OCI-M1 (cell line): ENCODE measurements at regions not wholly inside any gene's neighbourhood (a gene's known extent, or its start where the extent isn't known, plus 50 kb on each side); places are given as distances from the start of the nearest gene placed in this dataset.

ENCODE experiments used
- DNase-seq: peaks from one replicate; lab custom pipeline; 2025; lab: John Stamatoyannopoulos, UW

DNA sequence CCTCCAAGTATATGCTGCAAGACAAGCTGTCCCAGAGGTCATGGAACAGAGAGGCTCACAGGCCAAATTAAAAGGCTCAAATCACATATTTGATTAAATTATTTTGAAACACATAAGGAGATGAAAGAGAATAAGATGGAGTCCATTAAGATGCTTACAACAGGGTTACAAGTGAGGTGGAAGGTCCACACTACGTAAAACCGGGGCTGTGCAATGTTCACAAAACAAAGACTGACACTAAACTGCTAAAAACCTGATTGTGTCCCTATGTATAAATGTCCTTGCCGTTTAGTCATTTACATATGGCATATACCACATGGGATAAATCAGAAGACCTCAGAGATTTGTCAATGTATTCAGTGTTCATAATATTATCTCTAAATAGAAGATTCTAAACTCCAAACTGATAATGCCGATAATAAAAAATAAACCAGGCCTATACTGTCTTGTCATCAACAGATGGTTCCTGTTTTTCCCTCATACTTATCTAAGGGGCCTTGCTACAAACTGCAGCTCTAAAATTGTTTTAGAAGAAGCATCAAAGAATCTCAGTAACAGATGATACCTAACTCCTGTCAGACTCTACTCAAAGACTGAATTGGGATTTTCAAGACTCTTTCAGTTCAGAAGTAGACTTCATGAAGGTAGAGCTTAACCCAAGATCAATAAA is 51.8 kb upstream of the RIPOR2 start:
- DNase-seq: peak; percentile 54

DNA sequence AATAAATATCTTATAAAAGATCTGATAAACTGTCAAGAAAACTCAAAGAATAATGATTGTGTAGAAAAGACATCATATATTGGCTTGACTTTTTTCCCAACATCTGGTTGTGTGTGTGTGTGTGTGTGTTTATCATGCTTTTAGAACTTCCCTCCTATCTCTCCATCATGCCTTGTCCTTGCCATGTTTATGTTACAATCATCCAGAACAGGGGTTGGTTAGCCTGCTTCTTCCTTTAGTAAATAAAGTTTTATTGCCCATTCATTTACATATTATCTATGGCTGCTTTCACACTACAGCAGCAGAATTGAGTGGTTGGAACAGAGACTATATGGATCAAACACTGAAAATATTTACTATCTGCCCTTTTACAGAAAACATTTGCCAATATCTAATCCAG is 52.8 kb upstream of the RIPOR2 start:
- no peak for DNase-seq

- no peak for DNase-seq
These were observed 54.6 kb upstream of the RIPOR2 start for GRCh38 chr6:24990236-24990845.

DNA sequence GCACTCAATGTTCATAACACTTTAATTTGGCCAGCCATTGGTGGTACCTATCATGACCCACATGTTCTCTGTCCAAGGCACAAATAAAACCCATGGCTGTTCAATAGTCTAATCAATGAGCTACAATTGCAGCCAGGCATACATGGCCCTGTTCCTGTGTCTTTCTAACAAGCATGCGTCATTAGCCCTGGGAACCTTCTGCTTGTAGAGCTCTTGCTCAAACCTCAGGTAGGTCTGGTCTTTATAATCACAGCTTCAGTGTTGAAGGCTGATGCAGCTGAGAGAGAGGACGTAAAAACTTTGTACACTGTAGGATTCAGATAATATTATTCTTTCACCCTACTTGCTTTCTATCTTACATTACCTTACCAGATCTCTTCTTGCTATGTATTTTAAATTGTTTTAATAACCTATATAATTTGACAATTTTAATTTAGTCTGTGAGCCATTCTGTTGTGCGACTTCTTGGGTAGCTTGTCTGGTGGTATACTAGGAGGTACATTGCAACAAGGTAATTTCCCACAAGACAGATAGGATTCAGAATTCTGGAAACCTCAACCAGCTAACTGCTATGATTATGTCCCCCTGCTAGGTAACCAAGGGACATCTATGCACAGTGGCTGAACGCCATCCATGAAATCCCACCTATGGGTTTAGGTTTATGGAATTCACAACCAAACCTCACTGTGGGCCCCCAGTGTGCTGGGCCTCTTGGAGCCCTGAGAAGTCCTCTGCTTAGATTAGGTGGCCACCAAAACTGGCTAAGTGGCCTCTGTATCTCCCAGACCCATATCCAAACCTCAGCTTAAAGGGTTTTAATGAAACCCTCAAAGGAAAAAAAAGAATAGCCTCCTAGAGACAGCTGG is 55.4 kb upstream of the RIPOR2 start:
- no peak for DNase-seq

GRCh38 chr6:24991810-24992467 is 56.2 kb upstream of the RIPOR2 start:
- DNase-seq: peak; percentile 80

DNA sequence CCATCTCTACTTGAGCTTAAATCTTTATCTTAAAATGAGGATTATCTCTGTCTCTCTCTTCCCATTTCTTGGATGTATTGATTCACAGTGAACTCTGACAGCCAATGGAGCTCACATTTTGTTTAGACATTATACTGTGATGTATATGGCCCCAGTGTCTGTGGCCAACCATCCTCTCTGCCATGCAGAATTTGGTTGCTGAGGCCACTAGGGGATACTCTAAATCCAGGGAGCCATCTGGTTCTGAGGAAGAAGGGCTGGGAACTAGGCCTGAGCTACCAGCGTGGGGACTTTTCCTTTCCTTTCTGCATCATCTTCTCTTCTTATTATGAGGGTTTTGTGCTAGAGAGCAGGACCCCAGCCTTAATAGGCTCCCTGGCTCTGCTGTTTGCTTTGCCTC is 59.1 kb upstream of the RIPOR2 start:
- DNase-seq: no peak

GRCh38 chr6:24995270-24995669 is 59.5 kb upstream of the RIPOR2 start:
- no peak for DNase-seq

- DNase-seq: no peak
These were observed 60.6 kb upstream of the RIPOR2 start for GRCh38 chr6:24996269-24996836.

DNA sequence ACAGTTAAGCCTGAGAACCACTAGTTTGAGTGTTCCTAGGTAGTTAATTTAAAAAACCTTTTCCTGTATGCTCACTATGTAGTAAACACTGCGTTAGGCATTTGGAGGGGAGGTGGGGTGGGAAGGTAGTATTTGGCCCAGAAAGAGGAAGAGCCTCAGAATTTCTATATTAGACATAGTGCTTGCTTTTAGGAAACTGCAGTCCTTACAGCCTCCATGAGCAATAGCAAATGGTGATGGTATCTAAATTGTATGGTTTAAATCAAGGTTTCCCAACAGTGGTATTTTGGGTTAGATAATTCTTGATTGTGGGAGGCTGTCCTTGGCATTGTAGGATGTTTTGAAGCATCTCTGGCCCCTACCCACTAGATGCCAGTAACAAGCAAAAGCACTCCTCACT is 61.5 kb upstream of the RIPOR2 start:
- DNase-seq: no peak

DNA sequence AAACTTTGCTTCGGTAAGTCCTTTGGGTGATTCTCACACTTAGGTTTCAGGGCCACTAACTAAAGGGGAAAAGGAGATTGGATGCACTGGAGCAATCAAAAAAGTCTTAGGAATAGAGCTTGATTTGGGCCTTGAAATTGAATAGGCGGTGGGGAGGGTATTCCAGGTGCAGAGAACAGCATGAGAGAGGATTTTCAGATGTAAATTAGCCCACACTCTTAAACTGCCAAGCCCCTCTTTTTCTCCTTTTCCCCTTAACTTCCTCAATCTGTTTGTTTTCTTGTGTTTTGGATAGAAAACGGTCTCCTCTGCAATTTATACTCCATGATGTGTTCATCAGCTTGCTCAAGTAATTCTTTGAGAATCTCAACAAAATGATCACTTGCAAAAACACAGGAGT is 62.1 kb upstream of the RIPOR2 start:
- no peak for DNase-seq

DNA sequence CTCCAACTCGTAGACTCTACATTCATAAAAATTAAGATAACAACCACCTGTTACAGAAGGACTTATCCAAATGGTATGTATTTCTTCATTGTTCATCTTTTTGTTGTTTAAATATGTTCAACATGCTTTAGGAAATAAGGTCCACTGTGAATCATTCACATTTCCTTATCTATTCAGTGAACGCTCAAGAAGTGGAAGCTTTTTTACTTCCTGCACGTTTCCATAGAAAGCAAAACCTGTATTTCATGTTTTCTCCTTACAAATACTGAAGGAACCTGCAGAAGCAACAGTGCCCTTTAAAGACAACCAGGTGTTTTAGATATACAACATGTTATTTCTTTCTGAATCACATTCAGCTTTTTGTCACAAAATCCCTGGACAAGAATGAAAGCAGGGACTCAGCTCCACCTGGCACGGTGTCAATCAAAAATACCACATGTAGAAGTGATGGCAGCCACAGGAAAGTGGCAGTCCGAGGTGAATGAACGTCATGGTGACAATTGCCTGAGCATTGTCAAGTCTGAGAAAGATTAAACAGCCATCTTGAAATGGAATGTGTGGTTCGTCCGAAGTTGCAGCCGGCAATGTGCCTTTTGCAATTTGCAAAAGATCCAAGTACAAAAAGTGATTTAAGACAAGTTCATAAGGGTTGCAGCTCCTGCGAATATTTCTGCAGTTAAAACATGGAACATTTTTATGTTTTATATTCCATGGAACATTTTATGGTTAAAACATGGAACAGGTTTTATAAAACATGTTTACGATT is 66.7 kb upstream of the RIPOR2 start:
- no peak for DNase-seq

- DNase-seq: no peak
These were observed 68.6 kb upstream of the RIPOR2 start for GRCh38 chr6:25004357-25004756.

DNA sequence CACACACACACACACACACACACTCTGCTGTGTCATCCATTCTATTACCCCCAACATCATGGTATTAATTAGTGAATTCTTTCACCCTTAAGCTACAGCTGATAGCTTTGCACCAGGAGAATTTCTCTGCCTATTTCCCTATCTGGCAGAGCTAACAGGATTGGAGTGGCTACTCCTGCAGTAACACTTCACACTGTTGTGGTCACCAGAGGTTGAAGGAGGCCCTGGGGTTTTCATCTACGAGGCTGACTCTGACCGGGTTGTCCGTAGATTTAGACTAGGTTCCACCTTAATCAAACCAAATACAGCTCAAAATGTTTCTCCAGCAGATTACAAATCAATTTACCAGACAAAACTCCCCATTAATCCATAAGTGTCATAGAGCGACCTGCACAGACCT is 69.2 kb upstream of the RIPOR2 start:
- no peak for DNase-seq

DNA sequence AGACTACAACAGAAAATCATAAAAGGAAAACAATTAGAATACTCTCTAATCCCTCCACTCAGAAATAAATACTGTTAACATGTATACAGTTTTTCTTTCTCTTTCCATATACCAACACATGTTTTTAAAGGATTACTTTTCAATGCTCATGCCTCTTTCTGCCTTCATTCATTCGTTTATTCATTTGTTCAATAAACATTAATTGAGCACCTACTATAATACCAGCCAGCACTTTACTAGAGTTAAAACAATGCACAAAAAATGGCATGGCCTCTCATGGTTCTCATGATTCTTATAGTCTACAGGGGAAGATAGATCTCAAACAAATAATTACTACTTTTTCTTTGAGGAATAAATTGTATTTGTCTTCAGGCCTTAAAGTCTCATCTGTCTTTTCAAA is 70.3 kb upstream of the RIPOR2 start:
- no peak for DNase-seq

GRCh38 chr6:25006565-25007001 is 70.8 kb upstream of the RIPOR2 start:
- DNase-seq: peak; percentile 93

GRCh38 chr6:25007269-25007699 is 71.5 kb upstream of the RIPOR2 start:
- peak; percentile 37 for DNase-seq

- DNase-seq: no peak
These were observed 73.1 kb upstream of the RIPOR2 start for GRCh38 chr6:25008707-25009392.

DNA sequence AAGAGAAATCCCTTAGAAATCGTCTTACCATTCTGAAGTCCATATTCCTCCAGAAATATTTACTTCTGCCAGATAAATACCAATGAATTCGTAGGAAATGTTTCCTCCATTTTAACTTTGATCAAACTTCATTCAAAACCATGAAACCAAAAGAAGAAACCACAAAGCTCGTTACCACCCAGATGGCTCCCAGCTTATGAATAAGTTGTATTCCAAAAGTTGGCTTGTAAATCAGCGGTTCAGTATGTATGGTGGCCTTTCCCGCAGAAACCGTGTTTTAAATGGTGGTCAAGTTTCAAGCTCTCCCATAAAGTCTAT is 73.6 kb upstream of the RIPOR2 start:
- peak; percentile 84 for DNase-seq

DNA sequence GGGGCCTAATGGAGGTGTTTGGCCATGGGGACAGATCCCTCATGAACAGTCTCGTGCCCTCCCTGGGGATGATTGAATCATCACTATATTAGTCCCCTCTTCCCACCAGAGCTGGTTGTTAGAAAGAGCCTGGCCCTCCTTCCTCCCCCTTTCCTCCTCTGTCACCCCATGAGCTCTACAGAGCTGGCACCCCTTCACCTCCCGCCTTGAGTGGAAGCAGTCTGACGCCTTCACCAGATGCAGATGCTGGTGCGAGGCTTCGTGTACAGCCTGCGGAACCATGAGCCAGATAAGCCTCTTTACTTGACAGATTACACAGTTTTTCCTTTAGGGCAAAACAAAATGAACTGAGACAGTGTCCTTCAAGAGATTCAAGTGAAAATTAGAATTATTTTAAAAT is 74.4 kb upstream of the RIPOR2 start:
- no peak for DNase-seq

DNA sequence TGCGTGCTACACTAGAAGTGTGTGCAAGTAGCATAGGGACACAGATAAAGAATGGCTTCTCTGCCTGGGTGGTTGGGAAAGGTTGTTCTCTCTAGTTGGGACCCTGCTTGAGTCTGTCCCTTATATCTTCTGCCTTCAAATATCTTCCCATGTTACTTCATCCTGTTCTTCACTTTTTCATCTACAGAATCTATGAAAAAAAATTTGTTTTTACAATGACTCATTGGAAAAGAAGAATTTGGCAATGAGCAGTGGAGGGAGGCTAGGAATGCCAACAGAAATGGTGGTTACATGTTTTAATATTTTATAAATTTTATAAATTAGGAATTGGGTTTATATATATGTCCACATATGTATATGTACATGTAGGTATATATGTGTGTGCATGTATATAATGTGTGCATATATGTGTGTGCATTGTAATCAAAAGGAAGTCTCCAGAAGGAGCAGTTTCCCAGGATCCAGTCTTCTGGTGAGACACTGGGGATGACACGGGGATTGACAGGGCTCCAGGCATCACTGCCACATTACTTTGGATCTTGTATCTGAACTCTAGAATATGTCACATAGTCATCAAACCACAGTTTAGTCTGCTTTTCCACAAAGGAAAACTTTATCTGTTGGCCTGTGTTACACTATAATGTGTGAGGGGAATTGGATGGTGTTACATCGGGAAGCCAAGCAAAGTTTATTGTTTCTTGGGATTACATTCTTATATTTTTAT is 75.3 kb upstream of the RIPOR2 start:
- DNase-seq: no peak
